CD8-positive, alpha-beta memory T cell (primary cell): ENCODE measurements at regions not wholly inside any gene's neighbourhood (a gene's known extent, or its start where the extent isn't known, plus 50 kb on each side); places are given as distances from the start of the nearest gene placed in this dataset.
"Not testable (repeated sequence)": the region's sequence is repeated elsewhere in the genome, so short reads cannot be mapped to it uniquely, and the experiment has no call there.

Source experiments
- CTCF ChIA-PET: fragments of 350-600 bp; sonication (Branson Sonifier 250); formaldehyde crosslinking; loops from one replicate; lab custom pipeline; 2021; ENCODE audit warnings: antibody characterized with exemption; lab: Charles Lee
- POLR2A ChIA-PET: fragments of 350-600 bp; sonication (Branson Sonifier 250); formaldehyde crosslinking; loops from one replicate; lab custom pipeline; 2021; ENCODE audit warnings: antibody characterized with exemption; lab: Charles Lee
- DNase-seq, 5 donors: peaks; one replicate each; pipeline versions ENCODE4 v3.0.0 to v3.0.0-alpha.2; 2020 to 2022; ENCODE audit warnings: mixed read lengths in 1 of 5
- H3K27ac ChIP-seq: one replicate; pipeline ENCODE4 v1.7.0; 2013; ENCODE audit warnings: low read depth, mild to moderate bottlenecking, low read length, moderate library complexity
- H3K27me3 ChIP-seq: 2 replicates; pipeline ENCODE4 v1.7.0; 2013; ENCODE audit warnings: low read length, mild to moderate bottlenecking; ENCODE audit not compliant: insufficient read depth, poor library complexity, severe bottlenecking
- H3K36me3 ChIP-seq: 2 replicates; pipeline ENCODE4 v1.7.0; 2013; ENCODE audit warnings: mild to moderate bottlenecking, low read length, moderate library complexity; ENCODE audit not compliant: insufficient read depth
- H3K4me1 ChIP-seq: 2 replicates; pipeline ENCODE4 v1.7.0; 2013; ENCODE audit warnings: mild to moderate bottlenecking, low read length, moderate library complexity; ENCODE audit not compliant: insufficient read depth
- H3K4me3 ChIP-seq: 2 replicates; pipeline ENCODE4 v1.7.0; 2013; ENCODE audit warnings: mild to moderate bottlenecking, low read length
- H3K9me3 ChIP-seq: 2 replicates; pipeline ENCODE4 v1.7.0; 2013; ENCODE audit warnings: mild to moderate bottlenecking, low read length
- H3K27ac Mint-ChIP-seq, 8 donors: one replicate each; pipeline ENCODE4 v1.8.0; 2020 to 2021; ENCODE audit warnings: mixed read lengths in 8 of 8, mild to moderate bottlenecking in 6 of 8, inconsistent platforms in 3 of 8, moderate library complexity in 3 of 8
- H3K27me3 Mint-ChIP-seq, 2 donors: one replicate each; pipeline ENCODE4 v1.8.0; 2020 to 2021; ENCODE audit warnings: mixed read lengths in 2 of 2, mild to moderate bottlenecking in 1 of 2, moderate library complexity in 1 of 2
- H3K36me3 Mint-ChIP-seq, 3 donors: one replicate each; pipeline ENCODE4 v1.8.0; 2020 to 2021; ENCODE audit warnings: mixed read lengths in 3 of 3, inconsistent platforms in 1 of 3, mild to moderate bottlenecking in 1 of 3
- H3K4me1 Mint-ChIP-seq, 3 donors: one replicate each; pipeline ENCODE4 v1.8.0; 2020 to 2021; ENCODE audit warnings: mixed read lengths in 3 of 3, inconsistent platforms in 1 of 3, mild to moderate bottlenecking in 1 of 3
- H3K4me3 Mint-ChIP-seq, 7 donors: one replicate each; pipeline ENCODE4 v1.8.0; 2020 to 2021; ENCODE audit warnings: mixed read lengths in 7 of 7, mild to moderate bottlenecking in 6 of 7, moderate library complexity in 4 of 7, inconsistent platforms in 2 of 7
- H3K9me3 Mint-ChIP-seq, 5 donors: one replicate each; pipeline ENCODE4 v1.8.0; 2020 to 2022; ENCODE audit warnings: mixed read lengths in 5 of 5, mild to moderate bottlenecking in 3 of 5, moderate library complexity in 2 of 5, inconsistent platforms in 1 of 5

DNA sequence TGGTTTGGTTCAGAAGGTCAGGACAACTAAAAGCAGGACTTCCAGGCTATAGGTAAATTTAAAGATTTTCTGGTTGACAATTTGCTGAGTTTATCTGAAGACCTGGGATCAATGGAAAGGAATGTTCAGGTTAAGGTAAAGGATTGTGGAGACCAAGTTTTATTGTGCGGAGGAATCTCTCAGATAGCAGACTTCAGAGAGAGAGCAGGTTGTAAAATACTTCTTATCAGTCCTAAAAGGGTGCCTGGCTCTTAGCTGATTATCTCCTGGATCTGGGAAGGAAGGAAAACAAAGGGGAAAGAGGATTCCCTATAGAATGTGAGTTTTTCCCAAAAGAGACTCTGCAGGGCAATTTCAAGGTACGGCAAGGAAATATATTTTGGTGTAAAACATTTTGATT, 851.5 kb downstream of the DACH1 start:
- Histone ChIP-seq H3K27me3 (no peaks in the 10 kb centered on the region), H3K9me3 (peaks cover 4% of the 10 kb centered on the region), H3K4me1 (no peaks in the 10 kb centered on the region), H3K27ac (no peak overlapping the region), H3K4me3 (no peak overlapping the region), H3K36me3 (no peaks in the 10 kb centered on the region)
- no peak for DNase-seq
- ChIA-PET POLR2A (no interaction called here), CTCF (no interaction called here)
- H3K36me3 Mint-ChIP-seq: no peaks in the 10 kb centered on the region
- H3K9me3 Mint-ChIP-seq: peaks cover 0 to 16% (median 5%) of the 10 kb centered on the region in 5 donors
- H3K4me1 Mint-ChIP-seq: no peaks in the 10 kb centered on the region
- no peak overlapping the region for H3K27ac Mint-ChIP-seq
- no peak overlapping the region for H3K4me3 Mint-ChIP-seq
- no peaks in the 10 kb centered on the region for H3K27me3 Mint-ChIP-seq

DNA sequence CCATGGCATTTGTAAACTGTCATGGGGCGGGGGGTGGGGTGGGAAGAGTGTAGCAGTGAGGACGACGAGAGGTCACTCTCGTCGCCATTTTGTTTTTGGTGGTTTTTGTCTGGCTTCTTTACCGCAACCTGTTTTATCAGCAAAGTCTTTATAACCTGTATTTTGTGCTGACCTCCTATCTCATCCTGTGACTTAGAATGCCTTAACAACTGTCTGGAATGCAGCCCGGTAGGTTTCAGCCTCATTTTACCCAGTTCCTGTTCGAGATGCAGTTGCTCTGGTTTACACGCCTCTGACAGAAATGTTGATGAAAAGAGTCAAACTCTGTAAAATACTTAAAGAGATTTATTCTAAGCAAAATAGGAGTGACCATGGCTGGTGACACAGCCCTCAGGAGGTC, 852.0 kb downstream of the DACH1 start:
- peaks cover 4% of the 10 kb centered on the region for H3K9me3 ChIP-seq
- H3K27me3 ChIP-seq: no peaks in the 10 kb centered on the region
- Mint-ChIP-seq H3K4me3 (no peak overlapping the region), H3K9me3 (peaks cover 0 to 17% (median 5%) of the 10 kb centered on the region in 5 donors), H3K27ac (no peak overlapping the region), H3K27me3 (no peaks in the 10 kb centered on the region), H3K4me1 (no peaks in the 10 kb centered on the region), H3K36me3 (no peaks in the 10 kb centered on the region)
- ChIA-PET POLR2A (no interaction called here), CTCF (no interaction called here)
- H3K27ac ChIP-seq: no peak overlapping the region
- H3K4me1 ChIP-seq: no peaks in the 10 kb centered on the region
- H3K4me3 ChIP-seq: no peak overlapping the region
- no peak for DNase-seq
- no peaks in the 10 kb centered on the region for H3K36me3 ChIP-seq

DNA sequence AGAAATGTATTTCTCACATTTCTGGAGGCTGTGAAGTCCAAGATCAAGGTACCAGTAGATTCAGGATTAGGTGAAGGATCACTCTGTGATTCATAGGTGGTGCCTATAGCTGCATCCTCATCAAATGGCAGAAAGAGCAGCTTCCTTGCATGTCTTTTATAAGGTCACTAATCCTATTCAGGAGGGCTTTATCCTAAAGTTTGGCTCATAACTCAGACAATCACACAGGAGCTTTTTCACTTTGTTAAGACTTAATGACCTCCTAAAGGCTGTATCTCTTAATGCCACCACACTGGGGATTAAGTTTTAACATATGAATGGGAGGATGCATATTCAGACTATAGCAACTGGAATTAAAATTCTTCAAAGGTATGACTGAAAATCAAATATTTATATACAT, 861.1 kb downstream of the DACH1 start:
- H3K9me3 Mint-ChIP-seq: peaks cover 0 to 8% (median 0%) of the 10 kb centered on the region in 5 donors
- POLR2A ChIA-PET: no interaction called here
- H3K27me3 Mint-ChIP-seq: no peaks in the 10 kb centered on the region
- no peaks in the 10 kb centered on the region for H3K4me1 ChIP-seq
- H3K9me3 ChIP-seq: no peaks in the 10 kb centered on the region
- H3K36me3 ChIP-seq: no peaks in the 10 kb centered on the region
- no peak overlapping the region for H3K27ac ChIP-seq
- H3K36me3 Mint-ChIP-seq: no peaks in the 10 kb centered on the region
- no peaks in the 10 kb centered on the region for H3K27me3 ChIP-seq
- no peak for DNase-seq
- H3K4me3 Mint-ChIP-seq: no peak overlapping the region
- CTCF ChIA-PET: no interaction called here
- no peaks in the 10 kb centered on the region for H3K4me1 Mint-ChIP-seq
- H3K27ac Mint-ChIP-seq: no peak overlapping the region
- no peak overlapping the region for H3K4me3 ChIP-seq

DNA sequence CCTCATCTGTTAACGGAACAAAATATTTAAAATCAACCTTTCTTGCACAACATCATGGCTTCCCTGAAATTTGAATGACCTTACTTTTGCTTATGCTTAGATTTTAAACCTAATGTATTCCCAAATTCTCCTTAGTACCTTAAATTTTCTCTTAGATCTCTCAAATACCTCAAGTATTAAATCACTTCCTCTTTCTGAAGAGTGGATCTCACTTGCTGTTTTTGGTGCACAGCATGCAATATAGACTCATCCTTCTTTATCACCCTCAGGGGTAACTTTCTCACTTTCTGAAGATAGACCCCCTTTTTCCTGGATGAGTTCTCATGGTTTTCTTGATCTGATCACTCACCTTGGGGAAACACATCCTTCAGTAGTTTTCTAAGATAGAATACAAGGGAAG, 871.7 kb downstream of the DACH1 start:
- ChIA-PET CTCF (no interaction called here), POLR2A (no interaction called here)
- Mint-ChIP-seq H3K27ac (no peak overlapping the region), H3K36me3 (no peaks in the 10 kb centered on the region), H3K9me3 (peaks cover 0 to 10% (median 5%) of the 10 kb centered on the region in 5 donors), H3K4me3 (no peak overlapping the region), H3K4me1 (no peaks in the 10 kb centered on the region), H3K27me3 (no peaks in the 10 kb centered on the region)
- Histone ChIP-seq H3K27ac (no peak overlapping the region), H3K4me3 (no peak overlapping the region), H3K36me3 (no peaks in the 10 kb centered on the region), H3K27me3 (no peaks in the 10 kb centered on the region), H3K4me1 (no peaks in the 10 kb centered on the region), H3K9me3 (no peaks in the 10 kb centered on the region)
- DNase-seq: no peak

DNA sequence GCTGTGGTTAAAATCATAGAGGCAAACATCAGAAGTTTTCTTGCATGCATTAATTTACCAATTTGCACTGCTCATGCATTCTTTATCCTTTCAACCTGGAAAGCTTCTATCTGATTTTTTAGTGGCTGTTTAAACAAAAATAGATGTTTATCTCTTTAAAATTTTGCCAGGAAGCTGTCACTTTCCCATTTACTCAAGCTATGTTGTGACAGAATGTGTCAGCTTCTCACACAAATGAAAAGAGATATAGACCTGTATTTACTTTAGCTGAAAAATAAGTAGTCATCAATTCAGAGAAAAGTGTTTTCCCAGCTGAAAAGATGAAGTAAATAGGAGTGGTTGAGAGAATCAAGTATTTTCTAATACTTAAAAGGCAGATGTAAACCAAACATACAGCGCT, 872.8 kb downstream of the DACH1 start:
- H3K4me3 ChIP-seq: no peak overlapping the region
- Mint-ChIP-seq H3K4me1 (no peaks in the 10 kb centered on the region), H3K27ac (no peak overlapping the region), H3K9me3 (peaks cover 0 to 10% (median 1%) of the 10 kb centered on the region in 5 donors), H3K4me3 (no peak overlapping the region), H3K36me3 (no peaks in the 10 kb centered on the region), H3K27me3 (no peaks in the 10 kb centered on the region)
- no peaks in the 10 kb centered on the region for H3K9me3 ChIP-seq
- no peak for DNase-seq
- ChIA-PET CTCF (no interaction called here), POLR2A (no interaction called here)
- no peaks in the 10 kb centered on the region for H3K36me3 ChIP-seq
- H3K27ac ChIP-seq: no peak overlapping the region
- no peaks in the 10 kb centered on the region for H3K27me3 ChIP-seq
- H3K4me1 ChIP-seq: no peaks in the 10 kb centered on the region

DNA sequence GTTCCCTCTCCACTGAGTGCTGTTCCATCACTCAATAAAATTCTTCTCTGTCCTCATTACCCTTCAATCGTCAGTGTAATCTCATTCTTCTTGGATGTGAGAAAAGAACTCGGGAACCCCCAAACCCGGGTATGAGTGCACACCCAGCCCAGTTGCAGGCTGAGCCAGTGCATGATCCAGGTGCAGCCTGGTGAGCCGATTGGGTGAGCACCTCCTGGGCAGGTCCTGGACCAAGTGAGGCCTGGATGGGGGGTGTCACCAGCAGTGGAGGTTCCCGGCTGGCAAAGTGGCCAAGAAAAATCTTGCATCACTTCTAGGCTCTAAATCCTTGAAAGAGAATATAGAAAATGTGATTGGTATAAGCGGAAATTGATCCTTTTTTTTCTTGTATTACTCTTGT, 878.8 kb upstream of the KLHL1 start:
- Histone ChIP-seq H3K36me3 (no peaks in the 10 kb centered on the region), H3K4me1 (no peaks in the 10 kb centered on the region), H3K9me3 (no peaks in the 10 kb centered on the region), H3K4me3 (no peak overlapping the region), H3K27me3 (no peaks in the 10 kb centered on the region), H3K27ac (no peak overlapping the region)
- no peak for DNase-seq
- Mint-ChIP-seq H3K4me1 (no peaks in the 10 kb centered on the region), H3K27me3 (no peaks in the 10 kb centered on the region), H3K27ac (no peak overlapping the region), H3K9me3 (peaks cover 2 to 14% (median 5%) of the 10 kb centered on the region in 5 donors), H3K36me3 (no peaks in the 10 kb centered on the region), H3K4me3 (no peak overlapping the region)
- ChIA-PET CTCF (no interaction called here), POLR2A (no interaction called here)

DNA sequence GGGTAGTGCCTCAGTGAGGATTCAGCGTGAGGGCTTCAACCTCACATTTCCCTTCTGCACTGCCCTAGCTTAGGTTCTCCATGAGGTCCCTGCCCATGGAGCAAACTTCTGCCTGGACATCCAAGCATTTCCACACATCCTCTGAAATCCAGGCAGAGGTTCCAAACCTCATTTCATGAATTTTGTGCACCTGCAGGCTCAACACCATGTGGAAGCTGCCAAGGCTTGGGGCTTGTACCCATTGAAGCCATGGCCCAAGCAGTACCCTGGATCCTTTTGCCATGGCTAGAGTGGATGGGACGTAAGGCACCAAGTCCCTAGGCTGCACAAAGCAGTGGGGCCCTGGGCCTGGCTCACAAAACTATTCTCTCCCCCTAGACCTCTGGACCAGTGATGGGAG, 877.1 kb upstream of the KLHL1 start:
- no peak overlapping the region for H3K4me3 ChIP-seq
- ChIA-PET POLR2A (no interaction called here), CTCF (no interaction called here)
- Mint-ChIP-seq H3K36me3 (no peaks in the 10 kb centered on the region), H3K27me3 (no peaks in the 10 kb centered on the region), H3K4me1 (no peaks in the 10 kb centered on the region), H3K4me3 (peak overlapping the region in 1 of 7 donors; percentile 48), H3K27ac (no peak overlapping the region), H3K9me3 (peaks cover 2 to 14% (median 3%) of the 10 kb centered on the region in 5 donors)
- H3K9me3 ChIP-seq: no peaks in the 10 kb centered on the region
- H3K27ac ChIP-seq: no peak overlapping the region
- H3K4me1 ChIP-seq: no peaks in the 10 kb centered on the region
- no peak for DNase-seq
- no peaks in the 10 kb centered on the region for H3K27me3 ChIP-seq
- H3K36me3 ChIP-seq: no peaks in the 10 kb centered on the region

DNA sequence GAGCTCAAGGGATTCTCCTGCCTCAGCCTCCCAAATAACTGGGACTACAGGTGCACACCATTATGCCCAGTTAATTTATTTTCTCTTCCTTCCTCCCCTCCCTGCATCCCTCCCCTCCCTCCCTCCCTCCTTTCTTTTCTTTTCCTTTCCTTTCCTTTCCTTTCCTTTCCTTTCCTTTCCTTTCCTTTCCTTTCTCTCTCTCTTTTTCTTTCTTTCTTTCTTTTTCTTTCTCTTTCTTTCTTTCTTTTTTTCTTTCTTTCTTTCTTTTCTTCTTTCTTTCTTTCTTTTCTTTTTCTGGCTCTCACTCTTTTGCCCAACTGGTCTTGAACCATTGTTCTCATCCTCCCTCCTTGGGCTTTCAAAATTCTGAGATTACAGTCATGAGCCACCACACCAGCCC, 873.0 kb upstream of the KLHL1 start:
- H3K9me3 Mint-ChIP-seq, H3K36me3 ChIP-seq, H3K27me3 Mint-ChIP-seq, H3K9me3 ChIP-seq, H3K4me3 Mint-ChIP-seq, H3K27ac Mint-ChIP-seq, H3K36me3 Mint-ChIP-seq, H3K27me3 ChIP-seq, DNase-seq, H3K4me1 ChIP-seq, H3K4me3 ChIP-seq, H3K27ac ChIP-seq, CTCF ChIA-PET, POLR2A ChIA-PET, H3K4me1 Mint-ChIP-seq: not testable (repeated sequence)

DNA sequence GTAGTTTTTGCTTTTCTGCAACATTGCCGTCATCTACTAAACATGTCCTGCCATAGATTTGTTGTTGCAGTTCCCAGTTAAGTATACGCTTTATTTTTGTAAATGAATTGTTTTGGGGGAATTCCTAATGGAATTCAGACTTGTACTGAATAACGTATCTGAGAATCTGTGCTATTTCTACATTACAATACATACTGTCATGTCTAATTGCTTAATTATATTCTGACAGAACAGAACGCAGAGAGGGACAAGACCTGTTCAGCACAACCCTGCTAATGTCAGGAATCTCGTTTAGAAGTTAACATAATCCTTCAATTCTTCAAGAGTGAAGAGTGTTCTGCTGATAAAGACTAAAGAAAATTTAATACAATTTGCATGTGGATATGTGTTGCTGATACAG, 861.1 kb upstream of the KLHL1 start:
- DNase-seq: no peak
- H3K27me3 Mint-ChIP-seq: no peaks in the 10 kb centered on the region
- Histone ChIP-seq H3K27ac (no peak overlapping the region), H3K36me3 (no peaks in the 10 kb centered on the region), H3K4me3 (no peak overlapping the region), H3K27me3 (no peaks in the 10 kb centered on the region), H3K9me3 (no peaks in the 10 kb centered on the region), H3K4me1 (no peaks in the 10 kb centered on the region)
- no peak overlapping the region for H3K27ac Mint-ChIP-seq
- no peaks in the 10 kb centered on the region for H3K36me3 Mint-ChIP-seq
- CTCF ChIA-PET: no interaction called here
- H3K9me3 Mint-ChIP-seq: peaks cover 0 to 20% (median 4%) of the 10 kb centered on the region in 5 donors
- POLR2A ChIA-PET: no interaction called here
- no peak overlapping the region for H3K4me3 Mint-ChIP-seq
- no peaks in the 10 kb centered on the region for H3K4me1 Mint-ChIP-seq
